Suprapubic skin (tissue), 4 donors: ENCODE measurements at regions not wholly inside any gene's neighbourhood (a gene's known extent, or its start where the extent isn't known, plus 50 kb on each side); places are given as distances from the start of the nearest gene placed in this dataset.

ENCODE experiments used
- DNase-seq, 2 donors: peaks; one replicate each; pipeline ENCODE4 v3.0.0-alpha.2; 2019; ENCODE audit warnings: low spot score in 2 of 2
- H3K27ac ChIP-seq: fragments of 200-600 bp; sonication (generic); one replicate; pipeline ENCODE4 v1.5.1; 2019
- H3K27me3 ChIP-seq: fragments of 200-600 bp; sonication (generic); one replicate; pipeline ENCODE4 v1.5.1; 2019
- H3K36me3 ChIP-seq: fragments of 200-600 bp; sonication (generic); one replicate; pipeline ENCODE4 v1.5.1; 2019
- H3K4me1 ChIP-seq: fragments of 200-600 bp; sonication (generic); one replicate; pipeline ENCODE4 v1.5.1; 2019
- H3K4me3 ChIP-seq: fragments of 200-600 bp; sonication (generic); one replicate; pipeline ENCODE4 v1.5.1; 2019; ENCODE audit warnings: mild to moderate bottlenecking
- H3K9me3 ChIP-seq: fragments of 200-600 bp; sonication (generic); one replicate; pipeline ENCODE4 v1.5.1; 2019
- EP300 ChIP-seq: sonication (generic); formaldehyde crosslinking; IDR thresholded peaks from one replicate; pipeline ENCODE4 v1.6.1; 2017; ENCODE audit warnings: antibody characterized with exemption
- POLR2A ChIP-seq, 2 donors: fragments of 450-650 bp; IDR thresholded peaks; one replicate each; pipeline ENCODE4 v1.6.1; 2017; ENCODE audit warnings: antibody characterized with exemption in 2 of 2, mild to moderate bottlenecking in 2 of 2, moderate library complexity in 2 of 2
- POLR2AphosphoS5 ChIP-seq, 3 donors: sonication (generic); formaldehyde crosslinking; IDR thresholded peaks; one replicate each; pipeline ENCODE4 v1.6.1; 2017; ENCODE audit warnings: antibody characterized with exemption in 3 of 3
- WGBS: methylation state at CpG from one replicate; pipeline ENCODE4 v1.1.5; 2018; 5-methylcytosine and 5-hydroxymethylcytosine counted together
- TF ChIP-seq, protein P1 (sequence below), 2 donors: fragments of 200-600 bp in 1 of 2; fragments of 450-650 bp in 1 of 2; sonication (generic) in 1 of 2; IDR thresholded peaks; one replicate each; pipeline ENCODE4 v1.5.1; 2016 to 2019; ENCODE audit warnings: antibody characterized with exemption in 2 of 2, mild to moderate bottlenecking in 1 of 2, moderate library complexity in 1 of 2

DNA sequence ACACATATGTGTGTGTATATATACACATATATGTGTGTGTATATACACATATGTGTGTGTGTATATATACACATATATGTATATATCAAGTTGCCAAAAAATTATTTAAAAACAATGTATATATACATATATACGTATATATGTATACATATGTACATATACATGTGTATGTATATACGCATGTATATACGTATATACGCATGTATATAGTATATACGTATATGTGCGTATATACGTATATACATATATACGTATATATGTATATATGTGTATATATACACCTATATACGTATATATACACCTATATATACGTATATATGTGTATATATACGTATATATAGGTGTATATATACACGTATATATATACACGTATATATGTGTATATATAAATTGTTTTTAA lies 57.0 kb upstream of the ZNF644 start:
- TF ChIP-seq POLR2AphosphoS5 (IDR thresholded peaks at IDR 0.05) = no peak
- TF ChIP-seq, protein P1, sequence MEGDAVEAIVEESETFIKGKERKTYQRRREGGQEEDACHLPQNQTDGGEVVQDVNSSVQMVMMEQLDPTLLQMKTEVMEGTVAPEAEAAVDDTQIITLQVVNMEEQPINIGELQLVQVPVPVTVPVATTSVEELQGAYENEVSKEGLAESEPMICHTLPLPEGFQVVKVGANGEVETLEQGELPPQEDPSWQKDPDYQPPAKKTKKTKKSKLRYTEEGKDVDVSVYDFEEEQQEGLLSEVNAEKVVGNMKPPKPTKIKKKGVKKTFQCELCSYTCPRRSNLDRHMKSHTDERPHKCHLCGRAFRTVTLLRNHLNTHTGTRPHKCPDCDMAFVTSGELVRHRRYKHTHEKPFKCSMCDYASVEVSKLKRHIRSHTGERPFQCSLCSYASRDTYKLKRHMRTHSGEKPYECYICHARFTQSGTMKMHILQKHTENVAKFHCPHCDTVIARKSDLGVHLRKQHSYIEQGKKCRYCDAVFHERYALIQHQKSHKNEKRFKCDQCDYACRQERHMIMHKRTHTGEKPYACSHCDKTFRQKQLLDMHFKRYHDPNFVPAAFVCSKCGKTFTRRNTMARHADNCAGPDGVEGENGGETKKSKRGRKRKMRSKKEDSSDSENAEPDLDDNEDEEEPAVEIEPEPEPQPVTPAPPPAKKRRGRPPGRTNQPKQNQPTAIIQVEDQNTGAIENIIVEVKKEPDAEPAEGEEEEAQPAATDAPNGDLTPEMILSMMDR (IDR thresholded peaks at IDR 0.05) = no peak
- no peak for DNase-seq
- H3K4me3 ChIP-seq = no peak overlapping the region
- H3K27me3 ChIP-seq = no peaks in the 10 kb centered on the region
- no peak overlapping the region for H3K27ac ChIP-seq
- no peaks in the 10 kb centered on the region for H3K36me3 ChIP-seq
- H3K4me1 ChIP-seq = no peaks in the 10 kb centered on the region
- WGBS = 93% methylated on average over 13 of the region's 13 CpGs
- H3K9me3 ChIP-seq = no peaks in the 10 kb centered on the region

DNA sequence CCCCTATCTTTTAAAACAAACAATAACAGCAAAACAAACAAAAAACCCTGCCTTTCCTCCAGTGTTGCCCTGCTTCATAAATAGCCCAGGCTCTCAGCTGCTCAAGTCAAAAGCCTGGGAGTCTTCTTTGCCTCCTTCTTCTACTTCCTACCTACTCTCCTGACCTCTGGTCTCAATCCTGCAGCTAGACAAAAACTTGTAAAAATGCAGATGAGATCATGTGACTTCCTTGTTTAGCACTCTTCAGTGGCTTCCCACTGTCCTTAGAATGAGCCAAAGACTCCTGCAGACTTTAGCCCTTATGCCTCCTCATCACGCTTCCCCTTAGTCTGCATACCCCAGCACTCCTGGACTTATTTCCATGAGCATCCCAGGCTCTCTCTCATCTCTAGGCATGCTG lies 55.0 kb upstream of the ZNF644 start:
- 92% methylated on average over 1 of the region's 1 CpG for WGBS
- no peak for DNase-seq
- Histone ChIP-seq H3K4me1 (no peaks in the 10 kb centered on the region), H3K4me3 (no peak overlapping the region), H3K27me3 (no peaks in the 10 kb centered on the region), H3K27ac (no peak overlapping the region), H3K36me3 (no peaks in the 10 kb centered on the region), H3K9me3 (no peaks in the 10 kb centered on the region)
- TF ChIP-seq, protein P1 (IDR thresholded peaks at IDR 0.05) = no peak
- TF ChIP-seq POLR2AphosphoS5 (IDR thresholded peaks at IDR 0.05) = no peak
- no peak for TF ChIP-seq POLR2A (IDR thresholded peaks at IDR 0.05)
- TF ChIP-seq EP300 = no peak

DNA sequence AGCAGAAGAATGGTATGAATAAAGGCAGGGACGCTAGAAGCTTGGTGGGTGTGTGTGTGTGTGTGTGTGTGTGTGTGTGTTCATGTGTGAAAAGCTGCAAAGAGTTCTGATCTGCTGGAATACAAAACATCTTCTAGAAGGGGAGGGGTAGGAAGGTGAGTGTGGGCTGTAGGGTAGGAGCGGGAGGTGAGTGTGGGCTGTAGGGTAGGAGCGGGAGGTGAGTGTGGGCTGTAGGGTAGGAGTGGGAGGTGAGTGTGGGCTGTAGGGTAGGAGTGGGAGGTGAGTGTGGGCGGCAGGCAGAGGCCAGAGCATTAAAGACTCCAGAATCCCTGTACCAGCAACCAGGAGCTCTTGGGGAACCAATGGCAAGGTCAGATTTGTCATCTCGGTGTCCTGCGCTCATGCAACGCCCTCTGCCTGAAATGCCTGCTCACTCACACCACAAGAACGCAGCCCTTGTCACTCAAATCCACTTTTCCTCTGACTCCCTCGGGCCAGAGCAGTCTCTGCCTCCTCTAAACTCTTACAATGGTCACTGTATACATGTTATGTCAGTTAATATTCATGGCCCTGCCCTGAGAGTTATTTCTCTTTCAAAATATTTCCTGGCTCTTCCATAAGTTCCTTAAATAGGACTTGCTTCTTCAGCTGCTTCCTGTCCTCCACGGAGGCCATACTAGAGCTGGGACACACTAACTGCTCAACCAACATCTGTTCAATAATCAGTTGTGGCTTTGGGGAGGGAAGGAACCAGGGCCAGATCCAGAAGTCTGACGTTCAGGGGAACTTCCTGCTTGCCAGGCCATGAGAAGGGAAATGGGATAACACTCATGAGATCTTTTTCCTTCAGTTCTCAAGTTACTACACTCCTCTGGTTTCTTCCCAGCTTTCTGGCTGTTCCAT lies 53.6 kb upstream of the ZNF644 start:
- WGBS = 78% methylated on average over 11 of the region's 11 CpGs
- Histone ChIP-seq H3K9me3 (no peaks in the 10 kb centered on the region), H3K36me3 (no peaks in the 10 kb centered on the region), H3K27me3 (no peaks in the 10 kb centered on the region), H3K4me3 (no peak overlapping the region), H3K27ac (no peak overlapping the region), H3K4me1 (no peaks in the 10 kb centered on the region)
- TF ChIP-seq POLR2AphosphoS5 (IDR thresholded peaks at IDR 0.05) = no peak
- no peak for TF ChIP-seq POLR2A (IDR thresholded peaks at IDR 0.05)
- no peak for TF ChIP-seq EP300
- TF ChIP-seq, protein P1 (IDR thresholded peaks at IDR 0.05) = no peak
- DNase-seq = no peak

DNA sequence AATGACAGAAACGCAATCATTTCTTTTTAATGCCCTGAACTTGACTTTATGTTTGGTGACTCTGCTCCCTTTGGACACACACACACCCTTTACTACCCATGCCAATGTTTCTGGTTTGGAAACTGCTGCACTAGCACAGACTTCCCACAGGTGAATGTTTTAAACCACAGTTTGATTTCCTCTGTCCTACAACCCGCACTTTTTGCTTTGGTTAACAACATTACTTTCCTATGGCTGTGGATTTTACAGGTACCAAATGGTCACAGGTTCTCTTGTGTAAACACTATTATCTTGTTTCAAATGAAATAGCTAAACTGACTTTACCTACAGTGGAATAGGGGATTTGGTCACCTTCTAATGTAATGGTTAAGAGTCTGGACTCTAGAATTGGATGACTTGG lies 51.5 kb upstream of the ZNF644 start:
- Histone ChIP-seq H3K27me3 (no peaks in the 10 kb centered on the region), H3K27ac (no peak overlapping the region), H3K4me1 (no peaks in the 10 kb centered on the region), H3K36me3 (no peaks in the 10 kb centered on the region), H3K9me3 (no peaks in the 10 kb centered on the region), H3K4me3 (no peak overlapping the region)
- no peak for TF ChIP-seq POLR2AphosphoS5 (IDR thresholded peaks at IDR 0.05)
- TF ChIP-seq EP300 = no peak
- TF ChIP-seq, protein P1 (IDR thresholded peaks at IDR 0.05) = no peak
- no peak for TF ChIP-seq POLR2A (IDR thresholded peaks at IDR 0.05)
- 63% methylated on average over 2 of the region's 2 CpGs for WGBS
- no peak for DNase-seq

DNA sequence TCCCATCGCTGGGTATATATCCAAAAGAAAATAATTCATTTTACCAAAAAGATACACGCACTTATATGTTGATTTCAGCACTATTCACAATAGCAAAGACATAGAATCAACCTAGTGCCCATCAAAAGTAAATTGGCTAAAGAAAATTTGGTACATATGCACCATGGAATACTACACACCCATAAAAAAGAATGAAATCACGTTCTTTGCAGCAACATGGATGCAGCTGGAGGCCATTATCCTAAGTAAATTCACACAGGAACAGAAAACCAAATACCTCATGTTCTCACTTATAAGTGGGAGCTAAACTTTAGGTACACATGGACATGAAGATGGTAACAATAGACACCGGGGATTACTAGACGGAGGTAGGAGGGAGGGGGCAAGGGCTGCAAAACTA lies 50.0 kb upstream of the ZNF644 start:
- 95% methylated on average over 5 of the region's 5 CpGs for whole genome bisulfite sequencing
- no peak overlapping the region for H3K27ac ChIP-seq

More for the DNA sequence above, 50.0 kb upstream of the ZNF644 start:
- no peaks in the 10 kb centered on the region for H3K4me1 ChIP-seq
- no peaks in the 10 kb centered on the region for H3K27me3 ChIP-seq
- TF ChIP-seq POLR2A (IDR thresholded peaks at IDR 0.05) (no peak), EP300 (no peak), POLR2AphosphoS5 (IDR thresholded peaks at IDR 0.05) (no peak)
- TF ChIP-seq, protein P1 (IDR thresholded peaks at IDR 0.05) = no peak
- no peak overlapping the region for H3K4me3 ChIP-seq
- no peaks in the 10 kb centered on the region for H3K36me3 ChIP-seq
- no peaks in the 10 kb centered on the region for H3K9me3 ChIP-seq
- no peak for DNase-seq
